ENCODE measurements at regions not wholly inside any gene's neighbourhood (a gene's known extent, or its start where the extent isn't known, plus 50 kb on each side); places are given as distances from the start of the nearest gene placed in this dataset.

- no peak for DNase-seq
- H3K4me1 ChIP-seq (replicated peaks in 1 of 2): no peaks in the 10 kb centered on the region
- intact Hi-C loops (cut with DNase I): no loop called here
Measured at GRCh38 chr18:56305583-56305982, 332.8 kb downstream of the TXNL1 start.

GRCh38 chr18:56302156-56302555 is 336.2 kb downstream of the TXNL1 start:
- no peak for DNase-seq
- TF ChIP-seq POLR2A (IDR thresholded peaks at IDR 0.05) (no peak), CTCF (IDR thresholded peaks at IDR 0.05) (no peak)
- Histone ChIP-seq H3K27ac (no peak overlapping the region), H3K4me3 (no peak overlapping the region), H3K9me3 (replicated peaks in 1 of 3) (no peaks in the 10 kb centered on the region), H3K27me3 (no peaks in the 10 kb centered on the region), H3K36me3 (replicated peaks in 1 of 2) (no peaks in the 10 kb centered on the region), H3K4me1 (replicated peaks in 1 of 2) (no peaks in the 10 kb centered on the region)
- WGBS, 4 donors: 82 to 87% (median 84%) methylated on average over 11 of the region's 11 CpGs
- intact Hi-C loops (cut with DNase I): no loop called here

More at GRCh38 chr18:56305583-56305982, 332.8 kb downstream of the TXNL1 start:
- Histone ChIP-seq H3K4me3 (no peak overlapping the region), H3K9me3 (replicated peaks in 1 of 3) (no peaks in the 10 kb centered on the region), H3K27ac (no peak overlapping the region), H3K36me3 (replicated peaks in 1 of 2) (no peaks in the 10 kb centered on the region), H3K27me3 (no peaks in the 10 kb centered on the region)
- TF ChIP-seq CTCF (IDR thresholded peaks at IDR 0.05) (no peak), POLR2A (IDR thresholded peaks at IDR 0.05) (no peak)

GRCh38 chr18:56299740-56300139 is 338.7 kb downstream of the TXNL1 start:
- intact Hi-C loops (cut with DNase I): no loop called here
- no peaks in the 10 kb centered on the region for H3K36me3 ChIP-seq (replicated peaks in 1 of 2)
- no peaks in the 10 kb centered on the region for H3K4me1 ChIP-seq (replicated peaks in 1 of 2)
- H3K27ac ChIP-seq: no peak overlapping the region
- no peaks in the 10 kb centered on the region for H3K27me3 ChIP-seq
- WGBS, 4 donors: 52 to 64% (median 58%) methylated on average over 1 of the region's 1 CpG
- no peak for TF ChIP-seq POLR2A (IDR thresholded peaks at IDR 0.05)
- no peak for TF ChIP-seq CTCF (IDR thresholded peaks at IDR 0.05)
- no peak for DNase-seq
- H3K9me3 ChIP-seq (replicated peaks in 1 of 3): no peaks in the 10 kb centered on the region
- no peak overlapping the region for H3K4me3 ChIP-seq

GRCh38 chr18:56298935-56299334 is 339.5 kb downstream of the TXNL1 start:
- WGBS, 4 donors: 74 to 93% (median 85%) methylated on average over 1 of the region's 1 CpG
- intact Hi-C loops (cut with DNase I): no loop called here
- Histone ChIP-seq H3K4me3 (no peak overlapping the region), H3K36me3 (replicated peaks in 1 of 2) (no peaks in the 10 kb centered on the region), H3K9me3 (replicated peaks in 1 of 3) (no peaks in the 10 kb centered on the region), H3K27ac (no peak overlapping the region), H3K4me1 (replicated peaks in 1 of 2) (no peaks in the 10 kb centered on the region), H3K27me3 (no peaks in the 10 kb centered on the region)
- no peak for TF ChIP-seq POLR2A (IDR thresholded peaks at IDR 0.05)
- TF ChIP-seq CTCF (IDR thresholded peaks at IDR 0.05): no peak
- no peak for DNase-seq
